Activated T-cell treated with anti-CD3 and anti-CD28 coated beads, Interleukin-2, amount 50 U/mL, for 72 hours (primary cell): ENCODE measurements at regions not wholly inside any gene's neighbourhood (a gene's known extent, or its start where the extent isn't known, plus 50 kb on each side); places are given as distances from the start of the nearest gene placed in this dataset.

Source experiments
- ATAC-seq, 2 donors: fragments of 150-1000 bp; cut with Tn5 transposase; replicated peaks in 1 of 2; 2 replicates each; pipeline ENCODE4 v1.10.0; 2021; ENCODE audit warnings: moderate library complexity in 2 of 2, mild to moderate bottlenecking in 1 of 2
- DNase-seq, 2 donors: peaks; one replicate each; pipeline ENCODE4 v3.0.0; 2021 to 2022; ENCODE audit warnings: mixed read lengths in 1 of 2
- H3K27ac Mint-ChIP-seq: one replicate; pipeline ENCODE4 v1.8.0; 2022; ENCODE audit warnings: mild to moderate bottlenecking, moderate library complexity, mixed read lengths
- H3K27me3 Mint-ChIP-seq: one replicate; pipeline ENCODE4 v1.8.0; 2022; ENCODE audit warnings: low read depth, mixed read lengths
- H3K36me3 Mint-ChIP-seq, 2 donors: one replicate each; pipeline ENCODE4 v1.8.0; 2022; ENCODE audit warnings: mixed read lengths in 2 of 2, mild to moderate bottlenecking in 1 of 2; ENCODE audit not compliant: insufficient read depth in 2 of 2
- H3K4me1 Mint-ChIP-seq: one replicate; pipeline ENCODE4 v1.8.0; 2022; ENCODE audit warnings: low read depth, mixed read lengths
- H3K4me3 Mint-ChIP-seq, 2 donors: one replicate each; pipeline ENCODE4 v1.8.0; 2022; ENCODE audit warnings: mild to moderate bottlenecking in 2 of 2, mixed read lengths in 2 of 2, moderate library complexity in 2 of 2
- H3K9me3 Mint-ChIP-seq, 2 donors: one replicate each; pipeline ENCODE4 v1.8.0; 2022; ENCODE audit warnings: mixed read lengths in 2 of 2

DNA sequence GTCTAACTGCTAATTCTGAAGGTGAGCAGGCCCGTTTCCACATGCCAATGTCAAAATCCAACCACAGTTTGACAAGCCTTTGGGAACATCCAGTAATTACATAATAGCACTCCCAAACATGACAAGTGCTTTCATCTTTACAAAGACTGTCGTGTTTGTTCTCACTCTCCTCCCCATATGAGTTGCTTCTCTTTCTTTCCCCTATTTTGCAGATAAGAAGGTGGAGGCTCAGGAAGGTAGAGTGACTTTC, 55.9 kb upstream of the CD44 start:
- ATAC-seq = no peak
- peak in 1 of 2 donors; percentile 12 for DNase-seq
- Mint-ChIP-seq H3K4me3 (peak overlapping the region; percentile 61 to 68), H3K27me3 (no peaks in the 10 kb centered on the region), H3K9me3 (no peaks in the 10 kb centered on the region), H3K36me3 (peaks cover 0 to 1% of the 10 kb centered on the region in 2 donors), H3K27ac (peak overlapping the region; percentile 55), H3K4me1 (peaks cover 94% of the 10 kb centered on the region)

DNA sequence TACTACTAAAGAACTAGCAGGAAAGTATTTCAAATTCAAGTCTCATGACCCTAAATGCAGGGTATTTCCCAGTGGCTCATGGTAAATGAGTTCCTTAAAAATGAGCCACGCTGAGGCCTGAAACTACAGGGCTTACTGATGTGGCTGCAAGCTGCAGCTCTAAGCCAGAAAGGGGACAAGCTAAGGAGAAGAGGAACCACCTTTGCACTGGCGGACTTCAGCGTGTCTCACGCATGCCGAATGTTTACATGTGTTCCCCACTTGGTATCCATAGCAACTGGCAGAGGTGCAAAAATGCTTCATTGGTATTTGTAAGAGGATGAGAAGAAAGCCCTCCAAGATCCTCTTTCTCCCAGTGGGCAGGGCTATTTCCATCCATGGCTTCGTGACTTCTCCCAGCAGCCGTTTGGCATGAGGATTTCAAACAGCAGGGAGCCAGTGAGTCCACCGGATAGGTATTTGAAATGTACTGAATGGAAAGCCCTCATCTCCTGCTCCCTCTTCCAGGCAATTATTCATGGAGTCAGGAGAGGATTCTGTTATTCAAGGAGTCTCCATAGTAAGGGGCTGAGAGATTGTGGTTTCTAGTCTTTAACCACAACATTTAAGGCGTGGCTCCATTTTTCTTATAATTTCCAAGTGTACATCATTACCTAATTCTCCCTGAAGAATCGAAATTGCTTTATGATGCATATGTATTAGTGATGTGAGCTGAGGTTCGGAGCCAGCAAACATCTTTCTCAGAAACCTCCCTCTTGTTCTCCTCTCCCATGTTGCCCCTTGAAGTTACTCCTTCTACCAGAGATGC, 55.3 kb upstream of the CD44 start:
- H3K4me3 Mint-ChIP-seq = peak overlapping the region; percentile 61 to 68
- H3K36me3 Mint-ChIP-seq = peaks cover under 1 to 2% of the 10 kb centered on the region in 2 donors
- H3K9me3 Mint-ChIP-seq = peaks cover under 1 to 2% of the 10 kb centered on the region in 2 donors
- DNase-seq = peak; percentile 62 to 83
- H3K4me1 Mint-ChIP-seq = peaks cover 94% of the 10 kb centered on the region
- peak; percentile 75 to 85 for ATAC-seq
- H3K27me3 Mint-ChIP-seq = no peaks in the 10 kb centered on the region
- peak overlapping the region; percentile 55 for H3K27ac Mint-ChIP-seq

DNA sequence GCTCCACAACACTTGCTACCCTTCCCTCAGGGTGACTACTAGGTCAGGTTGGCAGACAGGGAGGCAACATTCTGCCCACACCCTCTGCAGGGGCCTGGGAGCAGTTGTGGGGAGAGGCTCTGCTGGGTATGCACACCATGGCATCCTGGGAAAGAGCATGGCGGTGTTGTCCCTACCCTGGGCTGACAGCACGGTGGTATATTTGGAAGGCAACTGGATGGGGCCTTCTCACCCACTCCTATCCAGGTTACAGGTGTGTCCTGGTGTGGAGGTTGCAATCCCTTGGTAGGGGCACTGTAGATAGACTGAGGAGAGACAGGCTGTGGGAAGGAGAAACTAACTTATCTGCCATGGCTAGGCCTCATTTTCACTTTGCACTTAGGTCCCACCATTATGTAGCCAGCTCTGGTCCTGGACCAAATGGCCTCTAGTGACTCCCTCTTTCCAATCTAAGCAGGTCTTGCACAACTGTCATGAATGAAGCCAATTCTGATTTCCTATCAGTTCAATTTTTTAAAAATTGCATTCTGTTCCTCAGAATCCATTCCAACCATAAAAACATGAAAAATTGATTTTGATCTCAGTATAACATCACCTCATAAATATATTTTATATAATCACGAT, 54.0 kb upstream of the CD44 start:
- ATAC-seq (no peak), DNase-seq (no peak)
- Mint-ChIP-seq H3K27ac (no peak overlapping the region), H3K4me3 (no peak overlapping the region), H3K27me3 (no peaks in the 10 kb centered on the region), H3K4me1 (peaks cover 89% of the 10 kb centered on the region), H3K36me3 (peaks cover 3 to 5% of the 10 kb centered on the region in 2 donors), H3K9me3 (peaks cover 2 to 3% of the 10 kb centered on the region in 2 donors)

DNA sequence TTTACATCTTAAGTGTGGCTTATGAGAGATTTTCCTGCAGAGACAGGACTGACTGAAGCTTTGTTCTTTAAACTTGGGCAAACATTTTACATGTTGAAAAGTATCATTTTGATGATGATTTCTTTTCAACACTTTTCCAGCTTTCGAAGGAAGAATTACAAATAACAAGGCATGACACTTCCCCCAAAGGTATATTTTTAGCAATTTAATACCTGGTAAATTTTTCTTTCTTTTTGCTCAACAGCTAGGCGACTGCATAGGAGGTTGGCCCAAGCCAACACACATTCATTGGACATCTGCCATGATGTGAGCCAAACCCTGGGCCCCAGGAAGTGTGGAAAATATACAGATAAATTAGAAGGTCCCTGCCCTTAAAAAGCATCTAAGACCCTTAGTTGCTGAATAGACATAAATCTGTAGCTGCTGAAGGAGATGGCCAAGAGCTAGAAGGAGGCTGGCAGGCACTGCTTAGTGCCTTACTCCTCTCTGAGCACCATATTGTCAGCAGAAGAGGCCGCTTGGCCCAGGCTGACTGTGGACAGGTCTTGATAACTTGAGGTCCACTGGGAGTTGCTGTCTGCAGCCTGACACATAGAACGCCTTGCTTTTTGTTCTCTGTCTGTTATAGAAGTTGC, 53.3 kb upstream of the CD44 start:
- peaks cover 3% of the 10 kb centered on the region in 2 donors for H3K36me3 Mint-ChIP-seq
- H3K4me3 Mint-ChIP-seq = no peak overlapping the region
- ATAC-seq (no peak), DNase-seq (no peak)
- H3K27me3 Mint-ChIP-seq = no peaks in the 10 kb centered on the region
- no peak overlapping the region for H3K27ac Mint-ChIP-seq
- peaks cover 82% of the 10 kb centered on the region for H3K4me1 Mint-ChIP-seq
- H3K9me3 Mint-ChIP-seq = peaks cover 2 to 3% of the 10 kb centered on the region in 2 donors

DNA sequence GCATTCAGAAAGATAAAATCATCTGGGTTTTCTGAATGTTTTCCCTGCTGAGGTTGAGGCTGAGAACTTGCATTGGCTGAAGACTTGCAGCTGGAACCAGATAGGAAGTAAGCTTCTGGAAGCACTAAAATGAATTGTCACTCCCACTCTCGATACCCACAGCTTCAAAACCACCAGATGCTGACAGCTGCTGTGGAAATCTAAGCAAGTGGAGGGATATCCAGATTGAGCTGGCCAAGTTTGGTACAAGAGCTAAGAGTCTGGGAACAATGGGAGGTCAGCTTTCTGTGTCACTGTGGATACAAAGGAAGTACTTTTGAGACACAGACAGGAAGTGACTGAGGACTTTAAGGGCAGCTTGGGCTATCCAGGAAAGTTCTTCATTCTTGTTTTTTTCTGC, 51.3 kb upstream of the CD44 start:
- peak overlapping the region in 1 of 2 donors; percentile 39 for H3K4me3 Mint-ChIP-seq
- peaks cover 2 to 4% of the 10 kb centered on the region in 2 donors for H3K9me3 Mint-ChIP-seq
- DNase-seq (peak in 1 of 2 donors; percentile 15), ATAC-seq (peak in 1 of 2 donors; percentile 5)
- peaks cover 65% of the 10 kb centered on the region for H3K4me1 Mint-ChIP-seq
- H3K27ac Mint-ChIP-seq = peak overlapping the region; percentile 33
- H3K36me3 Mint-ChIP-seq = peaks cover 5 to 7% of the 10 kb centered on the region in 2 donors
- no peaks in the 10 kb centered on the region for H3K27me3 Mint-ChIP-seq

DNA sequence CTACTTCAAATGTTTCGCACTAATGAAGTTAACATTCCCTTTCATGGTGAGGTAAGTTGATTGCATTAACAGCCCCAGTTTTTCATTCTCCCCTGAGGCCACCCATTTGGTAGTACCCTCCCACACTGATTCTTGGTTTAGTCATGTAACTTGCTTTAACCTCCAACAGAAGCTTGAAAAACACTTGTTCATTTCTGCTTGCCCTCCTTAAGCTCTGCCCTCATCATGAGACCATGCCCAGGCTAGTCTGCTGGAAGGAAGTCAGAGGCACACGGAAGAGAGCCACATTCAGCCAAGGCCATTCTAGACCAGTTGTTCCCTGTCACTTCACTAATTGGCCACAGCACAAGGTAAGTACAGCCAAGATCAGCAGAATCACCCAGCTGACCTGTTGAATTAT, 50.7 kb upstream of the CD44 start:
- DNase-seq (no peak), ATAC-seq (peak; percentile 33 to 49)
- peak overlapping the region; percentile 74 for H3K27ac Mint-ChIP-seq
- H3K4me3 Mint-ChIP-seq = peak overlapping the region; percentile 18 to 39
- peaks cover 5 to 7% of the 10 kb centered on the region in 2 donors for H3K36me3 Mint-ChIP-seq
- peaks cover 59% of the 10 kb centered on the region for H3K4me1 Mint-ChIP-seq
- H3K27me3 Mint-ChIP-seq = no peaks in the 10 kb centered on the region
- peaks cover 2 to 4% of the 10 kb centered on the region in 2 donors for H3K9me3 Mint-ChIP-seq

DNA sequence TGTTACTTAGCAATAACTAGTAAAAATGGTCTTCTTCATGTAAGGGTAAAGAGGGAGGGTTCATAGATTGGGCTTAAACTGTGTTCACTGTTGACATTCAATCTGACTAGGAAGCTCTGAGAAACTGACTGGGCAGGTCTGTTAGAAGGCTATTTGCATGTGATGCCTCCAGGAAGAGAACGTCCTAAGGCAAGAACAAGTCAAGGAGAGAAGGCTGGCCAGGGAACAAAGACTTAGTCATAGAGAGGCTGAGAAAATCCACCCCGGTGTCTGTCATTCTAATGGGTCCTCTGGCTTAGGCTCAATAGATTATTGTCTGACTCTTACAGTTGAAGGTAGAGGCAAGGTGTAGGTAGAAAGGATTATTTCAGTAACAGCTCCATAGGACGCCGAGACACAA, 50.3 kb upstream of the CD44 start:
- H3K9me3 Mint-ChIP-seq = peaks cover 2 to 4% of the 10 kb centered on the region in 2 donors

More for the DNA sequence above, 50.3 kb upstream of the CD44 start:
- DNase-seq = no peak
- Mint-ChIP-seq H3K36me3 (peaks cover 5 to 7% of the 10 kb centered on the region in 2 donors), H3K27ac (peak overlapping the region; percentile 74), H3K4me1 (peaks cover 55% of the 10 kb centered on the region), H3K4me3 (peak overlapping the region; percentile 18 to 39), H3K27me3 (no peaks in the 10 kb centered on the region)
- ATAC-seq = no peak
